ENCODE measurements at regions not wholly inside any gene's neighbourhood (a gene's known extent, or its start where the extent isn't known, plus 50 kb on each side); places are given as distances from the start of the nearest gene placed in this dataset.

DNA sequence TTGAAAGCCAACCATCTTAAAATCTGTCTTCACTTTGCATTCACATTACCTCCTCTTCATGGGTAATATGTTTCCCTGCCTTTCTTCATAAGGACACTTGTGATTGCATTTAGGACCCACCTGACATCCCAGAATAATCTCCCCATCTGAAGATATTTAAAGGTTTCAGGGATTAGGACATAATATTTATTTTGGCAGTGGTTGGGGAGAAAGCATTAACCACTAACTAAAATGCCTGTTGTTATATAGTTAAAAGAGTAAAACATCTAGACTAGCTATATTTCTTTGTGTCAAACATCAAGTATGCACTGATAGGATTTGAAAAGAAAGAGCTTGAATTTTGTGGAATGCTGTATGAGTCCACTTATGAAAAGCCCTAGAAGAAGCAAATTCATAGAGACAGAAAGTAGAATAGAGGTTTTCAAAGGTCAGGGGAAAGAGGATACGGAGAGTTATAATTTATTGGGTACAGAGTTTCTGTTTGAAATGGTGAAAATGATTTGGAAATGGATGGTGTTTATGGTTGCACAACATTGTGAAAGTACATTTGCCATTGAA, 457.7 kb upstream of the SPRY2 start (continued):
- TF ChIP-seq, protein P1, sequence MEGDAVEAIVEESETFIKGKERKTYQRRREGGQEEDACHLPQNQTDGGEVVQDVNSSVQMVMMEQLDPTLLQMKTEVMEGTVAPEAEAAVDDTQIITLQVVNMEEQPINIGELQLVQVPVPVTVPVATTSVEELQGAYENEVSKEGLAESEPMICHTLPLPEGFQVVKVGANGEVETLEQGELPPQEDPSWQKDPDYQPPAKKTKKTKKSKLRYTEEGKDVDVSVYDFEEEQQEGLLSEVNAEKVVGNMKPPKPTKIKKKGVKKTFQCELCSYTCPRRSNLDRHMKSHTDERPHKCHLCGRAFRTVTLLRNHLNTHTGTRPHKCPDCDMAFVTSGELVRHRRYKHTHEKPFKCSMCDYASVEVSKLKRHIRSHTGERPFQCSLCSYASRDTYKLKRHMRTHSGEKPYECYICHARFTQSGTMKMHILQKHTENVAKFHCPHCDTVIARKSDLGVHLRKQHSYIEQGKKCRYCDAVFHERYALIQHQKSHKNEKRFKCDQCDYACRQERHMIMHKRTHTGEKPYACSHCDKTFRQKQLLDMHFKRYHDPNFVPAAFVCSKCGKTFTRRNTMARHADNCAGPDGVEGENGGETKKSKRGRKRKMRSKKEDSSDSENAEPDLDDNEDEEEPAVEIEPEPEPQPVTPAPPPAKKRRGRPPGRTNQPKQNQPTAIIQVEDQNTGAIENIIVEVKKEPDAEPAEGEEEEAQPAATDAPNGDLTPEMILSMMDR (conservative IDR thresholded peaks at IDR 0.05; ENCODE audit: low read depth in 2 of 2) = no peak
- TF ChIP-seq STAT1 (IDR thresholded peaks at IDR 0.05; ENCODE audit: unreplicated experiment) (no peak), EZH2phosphoT487 (IDR thresholded peaks at IDR 0.05; ENCODE audit: unreplicated experiment) (no peak), ZNF331 (CRISPR knock-in tag; IDR thresholded peaks at IDR 0.05; ENCODE audit: low read depth) (no peak), ZNF114 (CRISPR knock-in tag; IDR thresholded peaks at IDR 0.05) (no peak)
- TF ChIP-seq, protein P2, sequence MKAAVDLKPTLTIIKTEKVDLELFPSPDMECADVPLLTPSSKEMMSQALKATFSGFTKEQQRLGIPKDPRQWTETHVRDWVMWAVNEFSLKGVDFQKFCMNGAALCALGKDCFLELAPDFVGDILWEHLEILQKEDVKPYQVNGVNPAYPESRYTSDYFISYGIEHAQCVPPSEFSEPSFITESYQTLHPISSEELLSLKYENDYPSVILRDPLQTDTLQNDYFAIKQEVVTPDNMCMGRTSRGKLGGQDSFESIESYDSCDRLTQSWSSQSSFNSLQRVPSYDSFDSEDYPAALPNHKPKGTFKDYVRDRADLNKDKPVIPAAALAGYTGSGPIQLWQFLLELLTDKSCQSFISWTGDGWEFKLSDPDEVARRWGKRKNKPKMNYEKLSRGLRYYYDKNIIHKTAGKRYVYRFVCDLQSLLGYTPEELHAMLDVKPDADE (IDR thresholded peaks at IDR 0.05) = no peak

DNA sequence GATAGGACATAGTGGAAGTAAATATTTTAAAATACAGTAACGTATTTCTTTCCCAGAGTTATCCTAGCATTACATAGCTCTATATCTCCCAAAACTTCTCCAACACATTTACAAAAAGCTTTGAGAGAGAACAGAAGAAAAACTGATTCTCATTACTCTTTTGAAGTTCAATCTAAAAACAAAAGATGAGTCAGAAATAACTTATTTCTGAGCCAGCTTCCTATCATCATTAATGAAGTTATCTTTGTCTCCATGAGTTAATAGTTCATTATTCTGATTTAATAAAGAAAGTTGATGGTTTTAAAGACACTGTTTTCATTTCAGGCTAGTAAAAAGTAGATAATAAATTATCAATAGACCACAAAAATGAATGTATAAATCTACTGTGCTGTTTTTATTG, 446.7 kb upstream of the SPRY2 start:
- TF ChIP-seq JUNB (IDR thresholded peaks at IDR 0.05; ENCODE audit: unreplicated experiment) (no peak), ZNF331 (CRISPR knock-in tag; IDR thresholded peaks at IDR 0.05; ENCODE audit: low read depth) (no peak), CREB1 (CRISPR knock-in tag; IDR thresholded peaks at IDR 0.05; ENCODE audit: low read depth) (no peak), EZH2 (IDR thresholded peaks at IDR 0.05; ENCODE audit: low read depth, unreplicated experiment) (no peak)
- TF ChIP-seq, protein P1 (conservative IDR thresholded peaks at IDR 0.05; ENCODE audit: low read depth in 2 of 2) = no peak
- TF ChIP-seq, protein P3, sequence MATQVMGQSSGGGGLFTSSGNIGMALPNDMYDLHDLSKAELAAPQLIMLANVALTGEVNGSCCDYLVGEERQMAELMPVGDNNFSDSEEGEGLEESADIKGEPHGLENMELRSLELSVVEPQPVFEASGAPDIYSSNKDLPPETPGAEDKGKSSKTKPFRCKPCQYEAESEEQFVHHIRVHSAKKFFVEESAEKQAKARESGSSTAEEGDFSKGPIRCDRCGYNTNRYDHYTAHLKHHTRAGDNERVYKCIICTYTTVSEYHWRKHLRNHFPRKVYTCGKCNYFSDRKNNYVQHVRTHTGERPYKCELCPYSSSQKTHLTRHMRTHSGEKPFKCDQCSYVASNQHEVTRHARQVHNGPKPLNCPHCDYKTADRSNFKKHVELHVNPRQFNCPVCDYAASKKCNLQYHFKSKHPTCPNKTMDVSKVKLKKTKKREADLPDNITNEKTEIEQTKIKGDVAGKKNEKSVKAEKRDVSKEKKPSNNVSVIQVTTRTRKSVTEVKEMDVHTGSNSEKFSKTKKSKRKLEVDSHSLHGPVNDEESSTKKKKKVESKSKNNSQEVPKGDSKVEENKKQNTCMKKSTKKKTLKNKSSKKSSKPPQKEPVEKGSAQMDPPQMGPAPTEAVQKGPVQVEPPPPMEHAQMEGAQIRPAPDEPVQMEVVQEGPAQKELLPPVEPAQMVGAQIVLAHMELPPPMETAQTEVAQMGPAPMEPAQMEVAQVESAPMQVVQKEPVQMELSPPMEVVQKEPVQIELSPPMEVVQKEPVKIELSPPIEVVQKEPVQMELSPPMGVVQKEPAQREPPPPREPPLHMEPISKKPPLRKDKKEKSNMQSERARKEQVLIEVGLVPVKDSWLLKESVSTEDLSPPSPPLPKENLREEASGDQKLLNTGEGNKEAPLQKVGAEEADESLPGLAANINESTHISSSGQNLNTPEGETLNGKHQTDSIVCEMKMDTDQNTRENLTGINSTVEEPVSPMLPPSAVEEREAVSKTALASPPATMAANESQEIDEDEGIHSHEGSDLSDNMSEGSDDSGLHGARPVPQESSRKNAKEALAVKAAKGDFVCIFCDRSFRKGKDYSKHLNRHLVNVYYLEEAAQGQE (IDR thresholded peaks at IDR 0.05; ENCODE audit: unreplicated experiment) = no peak
- peaks cover 14% of the 10 kb centered on the region for H3K4me1 ChIP-seq (ENCODE audit: insufficient read depth)
- Mint-ChIP-seq H3K9me3 (no peaks in the 10 kb centered on the region), H3K4me1 (peaks cover 23% of the 10 kb centered on the region), H3K4me3 (no peak overlapping the region), H3K27me3 (ENCODE audit: insufficient read depth, low read depth, poor library complexity) (no peaks in the 10 kb centered on the region), H3K36me3 (ENCODE audit: low read depth) (no peaks in the 10 kb centered on the region), H3K27ac (no peak overlapping the region)
- no peak overlapping the region for H3K4me2 ChIP-seq
- H3K4me3 ChIP-seq = no peak overlapping the region
- no peak overlapping the region for H2AFZ ChIP-seq
- H3K36me3 ChIP-seq (ENCODE audit: insufficient read depth) = no peaks in the 10 kb centered on the region
- no peaks in the 10 kb centered on the region for H3K79me2 ChIP-seq (replicated peaks; ENCODE audit: insufficient read depth)
- ATAC-seq (no peak), DNase-seq (ENCODE audit: low spot score) (no peak)
- no peaks in the 10 kb centered on the region for H4K20me1 ChIP-seq (replicated peaks; ENCODE audit: insufficient read depth)
- H3K9me2 ChIP-seq (ENCODE audit: insufficient read depth) = no peaks in the 10 kb centered on the region
- no peaks in the 10 kb centered on the region for H3K27me3 ChIP-seq (ENCODE audit: insufficient read depth)
- H3F3A ChIP-seq (replicated peaks; ENCODE audit: low read depth) = no peaks in the 10 kb centered on the region
- no peak overlapping the region for H3K27ac ChIP-seq (ENCODE audit: low read depth)
